ENCODE measurements at regions not wholly inside any gene's neighbourhood (a gene's known extent, or its start where the extent isn't known, plus 50 kb on each side); places are given as distances from the start of the nearest gene placed in this dataset.

DNA sequence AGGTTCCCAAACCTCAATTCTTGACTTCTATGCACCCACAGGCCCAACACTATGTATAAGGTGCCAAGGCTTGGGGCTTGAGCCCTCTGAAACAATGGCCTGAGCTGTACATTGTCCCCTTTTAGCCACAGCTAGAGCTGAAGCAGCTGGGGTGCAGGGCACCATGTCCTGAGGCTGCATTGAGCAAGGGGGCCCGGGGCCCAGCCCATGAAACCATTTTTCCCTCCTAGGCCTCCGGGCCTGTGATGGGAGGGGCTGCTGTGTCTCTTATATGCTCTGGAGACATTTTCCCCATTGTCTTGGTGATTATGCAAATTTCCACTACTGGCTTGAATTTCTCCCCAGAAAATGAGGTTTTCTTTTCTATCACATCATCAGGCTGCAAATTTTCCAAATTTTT is 155.5 kb downstream of the FASLG start:
- TF ChIP-seq ESRRG (CRISPR knock-in tag; IDR thresholded peaks at IDR 0.05), result no peak
- TF ChIP-seq TCF4 (CRISPR knock-in tag; IDR thresholded peaks at IDR 0.05; ENCODE audit: borderline replicate concordance), result no peak
- TF ChIP-seq ZFP3 (CRISPR knock-in tag; IDR thresholded peaks at IDR 0.05), result no peak
- no peak for TF ChIP-seq ZC3H10 (CRISPR knock-in tag; IDR thresholded peaks at IDR 0.05)
- no peak for TF ChIP-seq ISL1 (CRISPR knock-in tag; IDR thresholded peaks at IDR 0.05)
- TF ChIP-seq ARNTL (CRISPR knock-in tag; IDR thresholded peaks at IDR 0.05; ENCODE audit: borderline replicate concordance, low read depth), result no peak
